ENCODE measurements at regions not wholly inside any gene's neighbourhood (a gene's known extent, or its start where the extent isn't known, plus 50 kb on each side); places are given as distances from the start of the nearest gene placed in this dataset.

DNA sequence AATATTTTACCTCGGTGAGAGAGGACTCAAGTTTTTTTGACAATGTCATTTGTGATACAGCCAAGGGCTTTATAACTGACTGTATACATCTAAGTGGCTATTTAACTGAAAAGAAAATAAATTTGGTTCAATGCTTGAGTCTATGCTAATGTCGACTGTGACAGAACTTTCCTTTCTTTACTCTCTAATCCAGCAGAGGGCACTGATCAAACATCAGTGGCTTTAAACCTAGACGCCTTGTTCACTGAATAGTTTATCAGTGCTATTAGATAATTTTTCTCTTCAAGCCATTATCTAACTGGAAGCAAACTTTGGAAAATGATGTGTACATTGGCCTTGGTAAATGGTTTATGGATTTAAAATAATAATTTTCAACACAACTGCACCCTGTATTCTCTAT lies 285.1 kb downstream of the CHL1 start:
- no peaks in the 10 kb centered on the region for H3K4me1 ChIP-seq (ENCODE audit: control insufficient read depth in 5 of 5, insufficient read depth in 5 of 5, low read length in 5 of 5)
- peaks cover 0 to 5% (median 0%) of the 10 kb centered on the region in 5 donors for H3K9me3 ChIP-seq (ENCODE audit: control insufficient read depth in 5 of 5, low read length in 5 of 5)
- H3K36me3 ChIP-seq (ENCODE audit: control insufficient read depth in 5 of 5, insufficient read depth in 5 of 5, low read length in 5 of 5) = no peaks in the 10 kb centered on the region
- H3K4me3 ChIP-seq (ENCODE audit: low read depth in 1 of 5, low read length in 5 of 5) = no peak overlapping the region
- no peak overlapping the region for H3K9ac ChIP-seq (ENCODE audit: low read length in 5 of 5)
- no peaks in the 10 kb centered on the region for H3K27me3 ChIP-seq (ENCODE audit: control insufficient read depth in 5 of 5, insufficient read depth in 4 of 5, low read length in 5 of 5)
- H3K27ac ChIP-seq (ENCODE audit: low read depth, low read length) = no peak overlapping the region

DNA sequence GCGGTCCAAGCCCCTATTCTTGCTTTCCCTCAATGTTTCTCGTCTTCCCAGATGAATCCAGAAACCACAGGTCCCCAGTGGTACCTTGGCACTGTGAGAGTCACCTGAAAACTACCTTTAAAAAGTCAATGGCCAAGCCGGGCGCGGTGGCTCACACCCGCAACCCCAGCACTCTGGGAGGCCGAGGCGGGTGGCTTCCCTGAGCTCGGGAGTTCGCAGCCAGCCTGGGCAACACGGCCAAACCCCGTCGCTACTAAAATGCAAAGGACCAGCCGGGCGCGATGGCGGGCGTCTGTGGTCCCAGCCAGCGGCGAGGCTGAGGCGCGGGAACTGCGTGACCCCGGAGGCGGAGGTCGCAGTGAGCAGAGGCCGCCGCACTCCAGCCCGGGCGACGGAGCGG lies 285.9 kb downstream of the CHL1 start:
- Histone ChIP-seq H3K27ac (ENCODE audit: low read depth, low read length) (no peak overlapping the region), H3K4me3 (ENCODE audit: low read depth in 1 of 5, low read length in 5 of 5) (no peak overlapping the region), H3K9me3 (ENCODE audit: control insufficient read depth in 5 of 5, low read length in 5 of 5) (peaks cover 0 to 2% (median 0%) of the 10 kb centered on the region in 5 donors), H3K9ac (ENCODE audit: low read length in 5 of 5) (no peak overlapping the region), H3K36me3 (ENCODE audit: control insufficient read depth in 5 of 5, insufficient read depth in 5 of 5, low read length in 5 of 5) (no peaks in the 10 kb centered on the region), H3K27me3 (ENCODE audit: control insufficient read depth in 5 of 5, insufficient read depth in 4 of 5, low read length in 5 of 5) (no peaks in the 10 kb centered on the region), H3K4me1 (ENCODE audit: control insufficient read depth in 5 of 5, insufficient read depth in 5 of 5, low read length in 5 of 5) (no peaks in the 10 kb centered on the region)

DNA sequence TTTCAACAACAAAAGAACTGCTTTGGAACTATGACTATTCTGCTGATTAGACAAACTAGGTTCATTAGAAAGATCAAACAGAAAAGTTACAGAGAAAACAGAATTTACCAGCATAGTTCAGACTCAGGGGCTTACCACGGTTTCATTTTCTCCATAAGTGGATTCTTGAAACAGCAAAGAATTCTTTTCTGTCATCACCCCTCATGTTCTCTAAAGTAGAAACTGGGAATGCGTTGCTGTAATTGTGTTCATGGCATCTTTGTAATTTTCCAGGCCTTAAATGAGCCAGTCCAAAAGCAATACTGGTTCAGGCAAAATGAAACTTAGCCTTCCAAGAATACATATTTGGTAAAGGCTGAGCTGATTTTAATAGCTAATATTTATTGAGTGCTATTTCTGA lies 287.8 kb downstream of the CHL1 start:
- no peaks in the 10 kb centered on the region for H3K27me3 ChIP-seq (ENCODE audit: control insufficient read depth in 5 of 5, insufficient read depth in 4 of 5, low read length in 5 of 5)
- H3K9ac ChIP-seq (ENCODE audit: low read length in 5 of 5) = no peak overlapping the region
- H3K9me3 ChIP-seq (ENCODE audit: control insufficient read depth in 5 of 5, low read length in 5 of 5) = peaks cover 0 to 2% (median 0%) of the 10 kb centered on the region in 5 donors
- H3K4me1 ChIP-seq (ENCODE audit: control insufficient read depth in 5 of 5, insufficient read depth in 5 of 5, low read length in 5 of 5) = no peaks in the 10 kb centered on the region
- H3K27ac ChIP-seq (ENCODE audit: low read depth, low read length) = no peak overlapping the region
- H3K4me3 ChIP-seq (ENCODE audit: low read depth in 1 of 5, low read length in 5 of 5) = no peak overlapping the region
- no peaks in the 10 kb centered on the region for H3K36me3 ChIP-seq (ENCODE audit: control insufficient read depth in 5 of 5, insufficient read depth in 5 of 5, low read length in 5 of 5)

DNA sequence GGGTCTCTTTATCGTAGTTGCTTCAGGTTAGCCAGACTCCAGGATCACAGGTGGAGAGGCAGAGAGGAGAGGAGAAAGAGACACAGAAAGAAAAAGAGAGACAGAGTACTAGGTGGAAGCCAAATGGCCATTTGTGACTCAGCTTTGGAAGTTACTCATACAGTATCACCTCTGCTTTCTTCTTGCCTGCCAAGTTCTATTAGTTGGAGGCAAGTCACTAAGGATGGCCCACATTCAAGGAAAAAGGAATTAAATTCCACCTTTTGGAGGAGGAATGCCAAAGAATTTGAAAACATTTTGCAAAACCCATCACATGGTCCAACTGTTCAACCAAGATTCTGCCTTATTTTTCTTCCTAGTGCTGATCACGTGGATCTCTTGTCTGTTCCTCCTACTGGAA lies 291.1 kb downstream of the CHL1 start:
- Histone ChIP-seq H3K4me3 (ENCODE audit: low read depth in 1 of 5, low read length in 5 of 5) (no peak overlapping the region), H3K4me1 (ENCODE audit: control insufficient read depth in 5 of 5, insufficient read depth in 5 of 5, low read length in 5 of 5) (no peaks in the 10 kb centered on the region), H3K36me3 (ENCODE audit: control insufficient read depth in 5 of 5, insufficient read depth in 5 of 5, low read length in 5 of 5) (no peaks in the 10 kb centered on the region), H3K27ac (ENCODE audit: low read depth, low read length) (no peak overlapping the region), H3K27me3 (ENCODE audit: control insufficient read depth in 5 of 5, insufficient read depth in 4 of 5, low read length in 5 of 5) (no peaks in the 10 kb centered on the region), H3K9me3 (ENCODE audit: control insufficient read depth in 5 of 5, low read length in 5 of 5) (no peaks in the 10 kb centered on the region), H3K9ac (ENCODE audit: low read length in 5 of 5) (no peak overlapping the region)

DNA sequence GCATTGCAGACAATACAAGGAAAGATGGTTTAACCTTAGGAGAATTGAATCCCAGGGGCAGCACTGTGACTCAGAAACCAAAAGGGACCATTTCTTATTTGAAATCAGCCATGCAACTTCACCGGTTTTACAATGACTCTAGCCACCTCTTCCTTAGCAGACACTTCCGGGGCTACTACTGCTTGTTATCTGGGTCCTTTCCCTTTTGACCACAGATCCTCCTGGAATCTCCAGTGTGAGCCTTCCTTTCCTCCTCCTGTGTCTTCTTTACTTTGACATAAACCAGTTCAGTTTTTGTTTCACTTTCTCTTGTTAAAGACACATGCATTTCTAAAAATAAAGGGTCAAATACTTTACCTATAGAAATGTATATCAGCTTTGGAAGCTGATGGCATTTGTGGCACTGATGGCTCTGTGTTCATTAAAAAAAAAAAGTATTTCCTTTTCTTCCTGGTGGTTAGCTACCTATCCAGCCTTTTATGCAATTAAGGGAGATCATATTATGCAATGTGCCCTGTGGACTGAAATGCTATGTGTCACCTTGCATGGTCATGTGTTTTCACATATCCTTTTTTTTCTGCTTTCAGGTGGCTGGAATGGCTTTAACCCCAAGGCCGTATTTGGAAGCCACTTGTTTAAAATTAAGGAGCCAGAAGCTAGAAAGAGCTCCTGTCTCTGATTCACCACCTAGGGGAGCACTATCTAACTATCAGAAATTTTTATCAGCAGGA lies 296.2 kb downstream of the CHL1 start:
- Histone ChIP-seq H3K27ac (ENCODE audit: low read depth, low read length) (no peak overlapping the region), H3K9me3 (ENCODE audit: control insufficient read depth in 5 of 5, low read length in 5 of 5) (no peaks in the 10 kb centered on the region), H3K36me3 (ENCODE audit: control insufficient read depth in 5 of 5, insufficient read depth in 5 of 5, low read length in 5 of 5) (no peaks in the 10 kb centered on the region), H3K4me3 (ENCODE audit: low read depth in 1 of 5, low read length in 5 of 5) (peak overlapping the region in 1 of 5 donors; percentile 36), H3K27me3 (ENCODE audit: control insufficient read depth in 5 of 5, insufficient read depth in 4 of 5, low read length in 5 of 5) (no peaks in the 10 kb centered on the region), H3K9ac (ENCODE audit: low read length in 5 of 5) (no peak overlapping the region), H3K4me1 (ENCODE audit: control insufficient read depth in 5 of 5, insufficient read depth in 5 of 5, low read length in 5 of 5) (no peaks in the 10 kb centered on the region)

DNA sequence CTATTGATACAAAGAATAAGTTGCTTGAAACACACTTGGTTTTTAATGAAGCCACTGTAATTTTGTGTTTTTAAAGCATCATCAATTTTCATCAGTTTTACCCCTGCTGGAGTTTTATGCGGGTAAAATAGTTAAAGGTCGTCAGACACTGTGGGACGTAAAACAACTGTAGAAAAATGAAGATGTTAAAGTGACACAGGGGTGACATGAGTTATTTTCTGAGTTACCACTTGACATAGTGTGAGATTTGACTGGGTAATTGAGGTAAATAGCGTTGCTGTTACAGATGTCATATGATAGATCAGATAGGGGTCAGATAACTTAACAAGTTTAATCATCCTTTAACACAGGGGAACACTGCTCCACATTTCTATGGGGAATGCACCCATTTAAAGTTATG lies 297.6 kb downstream of the CHL1 start:
- Histone ChIP-seq H3K36me3 (ENCODE audit: control insufficient read depth in 5 of 5, insufficient read depth in 5 of 5, low read length in 5 of 5) (no peaks in the 10 kb centered on the region), H3K9ac (ENCODE audit: low read length in 5 of 5) (no peak overlapping the region), H3K27ac (ENCODE audit: low read depth, low read length) (no peak overlapping the region), H3K27me3 (ENCODE audit: control insufficient read depth in 5 of 5, insufficient read depth in 4 of 5, low read length in 5 of 5) (no peaks in the 10 kb centered on the region), H3K9me3 (ENCODE audit: control insufficient read depth in 5 of 5, low read length in 5 of 5) (no peaks in the 10 kb centered on the region), H3K4me1 (ENCODE audit: control insufficient read depth in 5 of 5, insufficient read depth in 5 of 5, low read length in 5 of 5) (no peaks in the 10 kb centered on the region), H3K4me3 (ENCODE audit: low read depth in 1 of 5, low read length in 5 of 5) (no peak overlapping the region)

DNA sequence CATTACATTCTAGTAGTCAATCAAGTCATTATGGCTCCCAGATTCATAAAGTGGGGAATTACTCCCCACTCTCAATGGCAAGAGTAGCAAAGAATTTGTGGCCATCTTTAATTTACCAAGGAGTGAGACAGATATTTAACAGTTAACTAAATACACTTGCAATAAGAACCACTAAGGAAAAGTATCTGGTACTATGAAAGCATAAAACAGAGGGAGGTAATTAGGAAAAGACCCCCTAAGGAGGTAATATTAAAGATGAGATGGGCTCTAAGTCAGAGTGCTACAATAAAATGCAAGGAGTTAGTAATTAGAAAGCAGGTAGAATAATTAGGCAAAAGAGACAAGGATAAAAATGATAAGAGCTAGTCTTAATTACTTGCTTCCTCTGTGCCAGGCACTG lies 301.9 kb downstream of the CHL1 start:
- H3K27ac ChIP-seq (ENCODE audit: low read depth, low read length) = no peak overlapping the region
- H3K4me3 ChIP-seq (ENCODE audit: low read depth in 1 of 5, low read length in 5 of 5) = no peak overlapping the region
- H3K9me3 ChIP-seq (ENCODE audit: control insufficient read depth in 5 of 5, low read length in 5 of 5) = no peaks in the 10 kb centered on the region
- no peaks in the 10 kb centered on the region for H3K36me3 ChIP-seq (ENCODE audit: control insufficient read depth in 5 of 5, insufficient read depth in 5 of 5, low read length in 5 of 5)
- H3K4me1 ChIP-seq (ENCODE audit: control insufficient read depth in 5 of 5, insufficient read depth in 5 of 5, low read length in 5 of 5) = no peaks in the 10 kb centered on the region
- no peaks in the 10 kb centered on the region for H3K27me3 ChIP-seq (ENCODE audit: control insufficient read depth in 5 of 5, insufficient read depth in 4 of 5, low read length in 5 of 5)
- no peak overlapping the region for H3K9ac ChIP-seq (ENCODE audit: low read length in 5 of 5)

DNA sequence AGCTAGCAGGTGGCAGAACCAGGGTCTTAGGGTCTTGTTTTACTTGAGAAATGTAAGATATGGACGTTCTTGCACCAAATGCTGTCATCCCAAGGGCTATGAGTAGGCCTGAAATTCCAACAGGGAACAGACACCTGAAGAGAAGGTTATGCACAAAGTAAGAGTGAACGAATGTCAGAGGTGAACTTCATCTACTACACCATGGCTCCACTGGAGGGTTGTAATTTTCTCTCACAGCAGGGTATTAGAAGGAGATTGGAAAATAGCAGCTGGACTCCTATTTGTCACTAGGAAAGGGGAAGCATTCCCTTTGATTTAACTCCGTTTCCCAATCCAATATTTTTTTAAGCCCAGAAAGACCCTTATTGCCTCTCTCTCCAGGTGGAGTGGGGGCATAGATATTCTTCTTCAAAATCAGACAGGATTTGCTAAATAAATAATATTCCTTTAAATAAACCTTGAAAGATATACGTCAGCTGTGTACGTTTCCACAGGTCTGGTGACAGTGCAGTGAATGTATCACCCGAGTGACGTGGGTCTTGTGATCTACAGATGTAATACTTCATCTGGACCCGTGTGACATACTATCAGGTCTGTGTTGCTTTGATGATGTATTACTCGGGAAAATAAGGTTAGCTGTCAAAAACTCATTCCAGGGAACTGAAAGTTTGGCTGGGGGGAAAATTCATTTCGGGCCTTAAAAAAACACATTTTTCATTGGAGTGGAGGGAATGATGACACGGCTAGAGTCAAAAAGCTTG lies 302.6 kb downstream of the CHL1 start:
- Histone ChIP-seq H3K4me3 (ENCODE audit: low read depth in 1 of 5, low read length in 5 of 5) (no peak overlapping the region), H3K27me3 (ENCODE audit: control insufficient read depth in 5 of 5, insufficient read depth in 4 of 5, low read length in 5 of 5) (no peaks in the 10 kb centered on the region), H3K9me3 (ENCODE audit: control insufficient read depth in 5 of 5, low read length in 5 of 5) (no peaks in the 10 kb centered on the region), H3K4me1 (ENCODE audit: control insufficient read depth in 5 of 5, insufficient read depth in 5 of 5, low read length in 5 of 5) (no peaks in the 10 kb centered on the region), H3K9ac (ENCODE audit: low read length in 5 of 5) (no peak overlapping the region), H3K36me3 (ENCODE audit: control insufficient read depth in 5 of 5, insufficient read depth in 5 of 5, low read length in 5 of 5) (no peaks in the 10 kb centered on the region), H3K27ac (ENCODE audit: low read depth, low read length) (no peak overlapping the region)

DNA sequence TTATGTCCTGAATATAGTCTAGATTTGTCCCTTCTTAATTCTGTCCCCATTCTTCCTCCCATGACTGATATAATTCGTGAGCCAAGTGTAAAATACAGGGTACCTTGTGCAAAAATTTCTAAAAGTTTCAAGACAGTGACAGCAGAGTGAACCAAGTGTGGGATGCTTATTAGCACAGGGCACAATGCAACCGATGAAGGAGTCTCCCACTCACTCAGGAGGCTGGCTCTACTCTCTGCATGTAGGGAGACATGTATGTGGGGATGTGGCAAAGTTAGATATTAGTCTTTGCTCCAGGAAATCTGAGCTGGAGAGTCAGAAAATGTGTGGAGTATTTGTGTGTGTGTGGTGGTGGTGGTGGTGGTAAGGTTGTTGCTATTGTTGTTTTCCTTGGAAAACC lies 305.9 kb downstream of the CHL1 start:
- H3K27me3 ChIP-seq (ENCODE audit: control insufficient read depth in 5 of 5, insufficient read depth in 4 of 5, low read length in 5 of 5) = no peaks in the 10 kb centered on the region
- H3K9ac ChIP-seq (ENCODE audit: low read length in 5 of 5) = no peak overlapping the region
- H3K4me3 ChIP-seq (ENCODE audit: low read depth in 1 of 5, low read length in 5 of 5) = no peak overlapping the region
- H3K9me3 ChIP-seq (ENCODE audit: control insufficient read depth in 5 of 5, low read length in 5 of 5) = peaks cover 0 to 3% (median 0%) of the 10 kb centered on the region in 5 donors
- no peaks in the 10 kb centered on the region for H3K36me3 ChIP-seq (ENCODE audit: control insufficient read depth in 5 of 5, insufficient read depth in 5 of 5, low read length in 5 of 5)
- no peak overlapping the region for H3K27ac ChIP-seq (ENCODE audit: low read depth, low read length)
- H3K4me1 ChIP-seq (ENCODE audit: control insufficient read depth in 5 of 5, insufficient read depth in 5 of 5, low read length in 5 of 5) = no peaks in the 10 kb centered on the region

DNA sequence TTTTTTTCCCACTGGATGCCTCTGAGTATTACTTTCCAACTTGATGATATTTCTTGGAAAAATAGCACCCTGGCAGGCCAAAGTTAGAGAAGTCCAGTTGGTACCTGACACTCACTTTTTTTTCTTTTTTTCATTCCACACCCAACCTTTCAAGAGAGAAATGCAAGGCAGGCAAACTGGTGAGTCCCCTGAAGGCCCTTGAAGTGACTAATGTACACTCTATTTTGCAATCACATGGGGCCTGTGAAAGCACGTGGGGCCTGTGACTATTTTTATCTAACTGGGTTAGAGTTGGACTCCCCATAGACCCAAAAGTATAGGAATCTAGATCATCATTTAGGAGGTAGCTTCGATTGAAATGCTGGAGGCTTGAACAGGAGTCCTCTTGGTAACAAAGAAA lies 316.7 kb downstream of the CHL1 start:
- H3K9me3 ChIP-seq (ENCODE audit: control insufficient read depth in 5 of 5, low read length in 5 of 5) = peaks cover 0 to 2% (median 0%) of the 10 kb centered on the region in 5 donors
- no peak overlapping the region for H3K4me3 ChIP-seq (ENCODE audit: low read depth in 1 of 5, low read length in 5 of 5)
- no peak overlapping the region for H3K9ac ChIP-seq (ENCODE audit: low read length in 5 of 5)
- no peaks in the 10 kb centered on the region for H3K36me3 ChIP-seq (ENCODE audit: control insufficient read depth in 5 of 5, insufficient read depth in 5 of 5, low read length in 5 of 5)
- no peaks in the 10 kb centered on the region for H3K27me3 ChIP-seq (ENCODE audit: control insufficient read depth in 5 of 5, insufficient read depth in 4 of 5, low read length in 5 of 5)
- no peaks in the 10 kb centered on the region for H3K4me1 ChIP-seq (ENCODE audit: control insufficient read depth in 5 of 5, insufficient read depth in 5 of 5, low read length in 5 of 5)
- H3K27ac ChIP-seq (ENCODE audit: low read depth, low read length) = no peak overlapping the region
